ENCODE measurements at regions not wholly inside any gene's neighbourhood (a gene's known extent, or its start where the extent isn't known, plus 50 kb on each side); places are given as distances from the start of the nearest gene placed in this dataset.

- no peak overlapping the region for H3K27ac ChIP-seq
- TF ChIP-seq CTCF (IDR thresholded peaks at IDR 0.05): no peak
- DNase-seq (no peak), ATAC-seq (no peak)
- intact Hi-C loops (cut with DNase I): no loop called here
- no peaks in the 10 kb centered on the region for H3K9me3 ChIP-seq
- no peaks in the 10 kb centered on the region for H3K27me3 ChIP-seq
- H3K4me3 ChIP-seq: no peak overlapping the region
- no peaks in the 10 kb centered on the region for H3K36me3 ChIP-seq
- H3K4me1 ChIP-seq: no peaks in the 10 kb centered on the region
These were observed 102.5 kb upstream of the ROBO1 start for GRCh38 chr3:79870313-79870620.

GRCh38 chr3:79869461-79870312 is 101.9 kb upstream of the ROBO1 start:
- no peaks in the 10 kb centered on the region for H3K36me3 ChIP-seq
- no peaks in the 10 kb centered on the region for H3K9me3 ChIP-seq
- ATAC-seq (no peak), DNase-seq (peak in 2 of 4 donors; percentile 53 to 56)
- intact Hi-C loops (cut with DNase I): no loop called here
- no peak for TF ChIP-seq CTCF (IDR thresholded peaks at IDR 0.05)
- H3K27me3 ChIP-seq: no peaks in the 10 kb centered on the region
- H3K4me3 ChIP-seq: no peak overlapping the region
- no peak overlapping the region for H3K27ac ChIP-seq
- H3K4me1 ChIP-seq: no peaks in the 10 kb centered on the region

- Histone ChIP-seq H3K36me3 (no peaks in the 10 kb centered on the region), H3K27me3 (no peaks in the 10 kb centered on the region), H3K4me3 (no peak overlapping the region), H3K27ac (no peak overlapping the region), H3K9me3 (no peaks in the 10 kb centered on the region), H3K4me1 (no peaks in the 10 kb centered on the region)
- no peak for ATAC-seq
- no peak for DNase-seq
- TF ChIP-seq CTCF (IDR thresholded peaks at IDR 0.05): no peak
- intact Hi-C loops (cut with DNase I): no loop called here
These were observed 98.4 kb upstream of the ROBO1 start for GRCh38 chr3:79866162-79866561.

- H3K36me3 ChIP-seq: no peaks in the 10 kb centered on the region
These were observed 96.3 kb upstream of the ROBO1 start for GRCh38 chr3:79864077-79864476.

GRCh38 chr3:79848876-79849275 is 81.1 kb upstream of the ROBO1 start:
- Histone ChIP-seq H3K4me3 (no peak overlapping the region), H3K27me3 (no peaks in the 10 kb centered on the region), H3K4me1 (no peaks in the 10 kb centered on the region), H3K27ac (no peak overlapping the region), H3K9me3 (no peaks in the 10 kb centered on the region), H3K36me3 (no peaks in the 10 kb centered on the region)
- DNase-seq: no peak
- no peak for TF ChIP-seq CTCF (IDR thresholded peaks at IDR 0.05)
- no peak for ATAC-seq
- intact Hi-C loops (cut with DNase I): no loop called here

More at GRCh38 chr3:79864077-79864476, 96.3 kb upstream of the ROBO1 start:
- Histone ChIP-seq H3K9me3 (no peaks in the 10 kb centered on the region), H3K4me1 (no peaks in the 10 kb centered on the region), H3K4me3 (no peak overlapping the region), H3K27ac (no peak overlapping the region), H3K27me3 (no peaks in the 10 kb centered on the region)
- TF ChIP-seq CTCF (IDR thresholded peaks at IDR 0.05): no peak
- intact Hi-C loops (cut with DNase I): no loop called here
- ATAC-seq (no peak), DNase-seq (no peak)
